ENCODE measurements at regions not wholly inside any gene's neighbourhood (a gene's known extent, or its start where the extent isn't known, plus 50 kb on each side); places are given as distances from the start of the nearest gene placed in this dataset.

DNA sequence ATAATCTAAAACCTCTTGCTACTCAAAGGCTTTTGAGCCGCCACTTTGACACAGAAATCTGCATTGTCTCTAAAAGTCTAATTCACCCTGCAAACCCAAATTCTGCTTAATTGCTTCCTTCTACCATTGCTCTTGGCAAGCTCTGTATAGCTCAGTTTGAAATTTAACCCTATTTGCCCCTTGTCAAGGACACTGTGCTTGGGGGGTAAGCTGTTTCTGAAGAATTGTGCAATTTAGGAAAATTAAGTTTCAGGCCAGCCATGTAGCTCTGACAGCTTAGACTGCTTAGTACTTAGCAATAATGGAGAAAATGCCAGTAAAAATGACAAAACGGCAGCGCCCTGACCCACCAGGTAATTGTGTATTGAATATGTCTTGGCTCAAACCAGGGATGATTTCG lies 282.2 kb downstream of the OLFM4 start:
- TF ChIP-seq, protein P1, sequence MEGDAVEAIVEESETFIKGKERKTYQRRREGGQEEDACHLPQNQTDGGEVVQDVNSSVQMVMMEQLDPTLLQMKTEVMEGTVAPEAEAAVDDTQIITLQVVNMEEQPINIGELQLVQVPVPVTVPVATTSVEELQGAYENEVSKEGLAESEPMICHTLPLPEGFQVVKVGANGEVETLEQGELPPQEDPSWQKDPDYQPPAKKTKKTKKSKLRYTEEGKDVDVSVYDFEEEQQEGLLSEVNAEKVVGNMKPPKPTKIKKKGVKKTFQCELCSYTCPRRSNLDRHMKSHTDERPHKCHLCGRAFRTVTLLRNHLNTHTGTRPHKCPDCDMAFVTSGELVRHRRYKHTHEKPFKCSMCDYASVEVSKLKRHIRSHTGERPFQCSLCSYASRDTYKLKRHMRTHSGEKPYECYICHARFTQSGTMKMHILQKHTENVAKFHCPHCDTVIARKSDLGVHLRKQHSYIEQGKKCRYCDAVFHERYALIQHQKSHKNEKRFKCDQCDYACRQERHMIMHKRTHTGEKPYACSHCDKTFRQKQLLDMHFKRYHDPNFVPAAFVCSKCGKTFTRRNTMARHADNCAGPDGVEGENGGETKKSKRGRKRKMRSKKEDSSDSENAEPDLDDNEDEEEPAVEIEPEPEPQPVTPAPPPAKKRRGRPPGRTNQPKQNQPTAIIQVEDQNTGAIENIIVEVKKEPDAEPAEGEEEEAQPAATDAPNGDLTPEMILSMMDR (IDR thresholded peaks at IDR 0.05), result no peak
- Histone ChIP-seq H3K36me3 (ENCODE audit: control insufficient read depth, insufficient read depth, low read length) (no peaks in the 10 kb centered on the region), H2AFZ (no peak overlapping the region), H3K4me2 (ENCODE audit: low read length) (no peak overlapping the region), H3K9me3 (ENCODE audit: control insufficient read depth, low read length) (no peaks in the 10 kb centered on the region), H3K4me1 (no peaks in the 10 kb centered on the region), H3K9ac (no peak overlapping the region), H3K27me3 (ENCODE audit: control insufficient read depth, insufficient read depth, low read length) (no peaks in the 10 kb centered on the region), H3K79me2 (no peaks in the 10 kb centered on the region), H3K4me3 (ENCODE audit: low read depth, low read length) (no peak overlapping the region), H3K27ac (no peak overlapping the region)

DNA sequence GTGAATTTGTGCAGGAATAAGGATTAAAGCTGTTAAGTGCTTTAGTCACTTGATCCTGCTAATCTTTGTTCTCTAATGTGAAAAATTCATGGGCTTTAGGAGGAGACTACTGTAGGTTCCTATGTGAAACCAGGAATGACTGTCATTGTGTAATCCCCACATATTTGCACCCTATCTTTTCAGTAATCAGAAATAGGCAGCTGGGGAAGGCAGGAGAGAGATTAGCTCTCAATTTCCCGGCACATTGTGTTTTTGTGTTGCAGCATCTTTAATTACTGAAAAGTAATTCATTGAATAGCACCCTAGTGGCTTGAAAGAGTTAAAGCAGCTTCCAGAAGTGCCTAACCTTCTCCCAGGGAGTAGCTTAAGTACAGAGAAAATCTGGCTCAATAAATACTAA lies 282.9 kb downstream of the OLFM4 start:
- TF ChIP-seq, protein P1 (IDR thresholded peaks at IDR 0.05), result no peak
- no peaks in the 10 kb centered on the region for H3K36me3 ChIP-seq (ENCODE audit: control insufficient read depth, insufficient read depth, low read length)
- H3K9me3 ChIP-seq (ENCODE audit: control insufficient read depth, low read length), result no peaks in the 10 kb centered on the region

DNA sequence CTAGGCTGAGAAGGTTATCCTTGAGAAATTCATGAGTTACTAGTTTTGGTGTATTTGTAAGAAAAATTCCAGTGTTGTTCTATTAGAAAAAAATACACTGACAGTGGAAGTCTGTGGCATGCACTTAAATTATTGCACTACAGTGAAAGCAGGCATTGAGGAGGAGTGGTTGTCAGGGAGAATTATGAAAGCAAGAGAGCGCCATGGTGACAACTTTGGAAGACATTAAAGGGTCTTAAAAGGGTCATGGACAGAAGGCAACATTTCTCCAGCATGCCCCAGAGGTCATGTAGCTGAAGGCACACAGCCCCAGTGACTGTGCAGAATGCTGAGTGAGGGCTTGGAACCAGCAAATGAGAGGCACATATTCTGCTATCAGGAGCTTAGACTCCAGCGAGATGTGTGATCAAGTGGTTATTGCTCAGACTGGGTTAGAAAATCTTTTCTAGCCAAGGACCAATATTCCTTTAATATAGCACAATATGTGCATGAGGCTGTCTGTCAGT lies 292.7 kb downstream of the OLFM4 start:
- no peak overlapping the region for H2AFZ ChIP-seq
- H3K27me3 ChIP-seq (ENCODE audit: control insufficient read depth, insufficient read depth, low read length), result no peaks in the 10 kb centered on the region
- H3K4me1 ChIP-seq, result no peaks in the 10 kb centered on the region
- TF ChIP-seq, protein P1 (IDR thresholded peaks at IDR 0.05), result no peak
- no peak overlapping the region for H3K9ac ChIP-seq
- no peaks in the 10 kb centered on the region for H3K9me3 ChIP-seq (ENCODE audit: control insufficient read depth, low read length)
- H3K27ac ChIP-seq, result no peak overlapping the region
- H3K4me3 ChIP-seq (ENCODE audit: low read depth, low read length), result no peak overlapping the region
- no peaks in the 10 kb centered on the region for H3K36me3 ChIP-seq (ENCODE audit: control insufficient read depth, insufficient read depth, low read length)
- H3K4me2 ChIP-seq (ENCODE audit: low read length), result no peak overlapping the region
- H3K79me2 ChIP-seq, result no peaks in the 10 kb centered on the region

More for the DNA sequence above, 282.9 kb downstream of the OLFM4 start:
- Histone ChIP-seq H3K4me2 (ENCODE audit: low read length) (no peak overlapping the region), H2AFZ (no peak overlapping the region), H3K4me1 (no peaks in the 10 kb centered on the region), H3K27ac (no peak overlapping the region), H3K4me3 (ENCODE audit: low read depth, low read length) (no peak overlapping the region), H3K79me2 (no peaks in the 10 kb centered on the region), H3K27me3 (ENCODE audit: control insufficient read depth, insufficient read depth, low read length) (no peaks in the 10 kb centered on the region), H3K9ac (no peak overlapping the region)

DNA sequence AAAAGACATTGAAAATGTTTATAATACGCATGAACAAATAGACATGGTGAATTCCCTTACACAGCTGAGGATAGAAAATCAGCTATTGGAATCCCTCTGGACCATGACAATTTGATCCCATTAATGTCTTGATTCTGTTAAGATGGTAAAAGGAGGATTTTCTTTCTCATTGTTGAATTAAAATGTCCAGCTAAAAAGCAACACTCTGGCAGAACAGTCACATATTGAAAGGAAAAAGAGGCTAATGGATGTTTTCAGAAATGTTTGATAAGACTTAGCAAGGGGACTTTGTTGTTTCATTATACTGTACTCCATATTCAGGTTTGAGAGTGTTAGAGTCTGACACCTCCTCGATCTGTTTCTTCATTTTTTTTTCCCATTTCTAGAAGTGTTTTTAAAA lies 296.0 kb downstream of the OLFM4 start:
- Histone ChIP-seq H3K27ac (no peak overlapping the region), H3K4me3 (ENCODE audit: low read depth, low read length) (no peak overlapping the region), H2AFZ (no peak overlapping the region), H3K4me1 (no peaks in the 10 kb centered on the region), H3K9ac (no peak overlapping the region), H3K9me3 (ENCODE audit: control insufficient read depth, low read length) (no peaks in the 10 kb centered on the region), H3K4me2 (ENCODE audit: low read length) (no peak overlapping the region), H3K79me2 (no peaks in the 10 kb centered on the region), H3K36me3 (ENCODE audit: control insufficient read depth, insufficient read depth, low read length) (no peaks in the 10 kb centered on the region), H3K27me3 (ENCODE audit: control insufficient read depth, insufficient read depth, low read length) (no peaks in the 10 kb centered on the region)
- TF ChIP-seq, protein P1 (IDR thresholded peaks at IDR 0.05), result no peak

DNA sequence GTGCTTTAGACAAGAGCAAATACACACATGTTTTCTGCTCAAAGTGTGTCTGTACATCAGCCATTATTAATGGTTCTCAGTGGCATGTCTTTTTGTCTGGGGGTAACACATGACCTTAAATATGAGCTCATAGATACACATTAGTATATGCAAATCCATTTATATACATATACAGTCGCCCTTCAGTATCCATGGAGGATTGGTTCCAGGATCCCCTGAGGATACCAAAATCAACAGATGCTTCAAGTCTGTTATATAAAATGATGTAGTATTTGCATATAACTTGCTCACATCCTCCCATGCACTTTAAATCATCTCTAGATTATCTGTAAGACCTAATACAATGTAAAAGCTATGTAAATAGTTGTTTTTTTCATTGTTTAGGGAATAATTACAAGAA lies 298.1 kb downstream of the OLFM4 start:
- Histone ChIP-seq H2AFZ (no peak overlapping the region), H3K36me3 (ENCODE audit: control insufficient read depth, insufficient read depth, low read length) (no peaks in the 10 kb centered on the region), H3K9ac (no peak overlapping the region), H3K4me1 (no peaks in the 10 kb centered on the region), H3K4me3 (ENCODE audit: low read depth, low read length) (no peak overlapping the region), H3K79me2 (no peaks in the 10 kb centered on the region), H3K4me2 (ENCODE audit: low read length) (no peak overlapping the region), H3K9me3 (ENCODE audit: control insufficient read depth, low read length) (no peaks in the 10 kb centered on the region), H3K27ac (no peak overlapping the region), H3K27me3 (ENCODE audit: control insufficient read depth, insufficient read depth, low read length) (no peaks in the 10 kb centered on the region)
- TF ChIP-seq, protein P1 (IDR thresholded peaks at IDR 0.05), result no peak
